ENCODE measurements at regions not wholly inside any gene's neighbourhood (a gene's known extent, or its start where the extent isn't known, plus 50 kb on each side); places are given as distances from the start of the nearest gene placed in this dataset.

- Histone ChIP-seq H3K4me3 (replicated peaks in 1 of 3; ENCODE audit: low read depth in 2 of 3, low read length in 3 of 3) (no peak overlapping the region), H3K9me3 (replicated peaks in 1 of 2; ENCODE audit: control insufficient read depth in 1 of 2, insufficient read depth in 1 of 2, low read length in 2 of 2) (peaks cover 13 to 24% of the 10 kb centered on the region in 2 donors), H3K36me3 (replicated peaks in 1 of 2; ENCODE audit: control insufficient read depth in 1 of 2, insufficient read depth in 2 of 2, low read length in 2 of 2) (no peaks in the 10 kb centered on the region), H3K4me1 (ENCODE audit: control insufficient read depth in 1 of 2, insufficient read depth in 2 of 2, low read length in 2 of 2) (no peaks in the 10 kb centered on the region), H3K79me2 (ENCODE audit: insufficient read depth, low read length) (no peaks in the 10 kb centered on the region), H2AFZ (ENCODE audit: insufficient read depth, low read depth, low read length, poor library complexity, severe bottlenecking) (no peak overlapping the region), H3K27me3 (ENCODE audit: control insufficient read depth in 2 of 2, insufficient read depth in 2 of 2, low read length in 2 of 2) (peaks cover 21 to 40% of the 10 kb centered on the region in 2 donors), H3K9ac (ENCODE audit: insufficient read depth, low read length, poor library complexity, severe bottlenecking) (no peak overlapping the region), H4K20me1 (ENCODE audit: insufficient read depth, low read length) (no peaks in the 10 kb centered on the region), H3K4me2 (replicated peaks; ENCODE audit: extremely low read depth, low read length, poor library complexity, severe bottlenecking) (no peak overlapping the region), H3K27ac (ENCODE audit: low read depth in 1 of 2, low read length in 2 of 2) (no peak overlapping the region)
- intact Hi-C loops (cut with micrococcal nuclease): no loop called here
- DNase-seq: no peak
- no peaks in the 10 kb centered on the region for H3K36me3 Mint-ChIP-seq
- 56% methylated on average over 4 of the region's 6 CpGs for WGBS (ENCODE audit: insufficient coverage)
- H3K4me3 Mint-ChIP-seq: peak overlapping the region in 1 of 2 donors; percentile 73
- TF ChIP-seq, protein P1, sequence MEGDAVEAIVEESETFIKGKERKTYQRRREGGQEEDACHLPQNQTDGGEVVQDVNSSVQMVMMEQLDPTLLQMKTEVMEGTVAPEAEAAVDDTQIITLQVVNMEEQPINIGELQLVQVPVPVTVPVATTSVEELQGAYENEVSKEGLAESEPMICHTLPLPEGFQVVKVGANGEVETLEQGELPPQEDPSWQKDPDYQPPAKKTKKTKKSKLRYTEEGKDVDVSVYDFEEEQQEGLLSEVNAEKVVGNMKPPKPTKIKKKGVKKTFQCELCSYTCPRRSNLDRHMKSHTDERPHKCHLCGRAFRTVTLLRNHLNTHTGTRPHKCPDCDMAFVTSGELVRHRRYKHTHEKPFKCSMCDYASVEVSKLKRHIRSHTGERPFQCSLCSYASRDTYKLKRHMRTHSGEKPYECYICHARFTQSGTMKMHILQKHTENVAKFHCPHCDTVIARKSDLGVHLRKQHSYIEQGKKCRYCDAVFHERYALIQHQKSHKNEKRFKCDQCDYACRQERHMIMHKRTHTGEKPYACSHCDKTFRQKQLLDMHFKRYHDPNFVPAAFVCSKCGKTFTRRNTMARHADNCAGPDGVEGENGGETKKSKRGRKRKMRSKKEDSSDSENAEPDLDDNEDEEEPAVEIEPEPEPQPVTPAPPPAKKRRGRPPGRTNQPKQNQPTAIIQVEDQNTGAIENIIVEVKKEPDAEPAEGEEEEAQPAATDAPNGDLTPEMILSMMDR (IDR thresholded peaks at IDR 0.05): no peak
- H3K27me3 Mint-ChIP-seq (ENCODE audit: low read depth in 3 of 3): peaks cover 37 to 55% (median 49%) of the 10 kb centered on the region in 3 donors
- peaks cover 5 to 23% (median 14%) of the 10 kb centered on the region in 7 donors for H3K9me3 Mint-ChIP-seq
- H3K4me1 Mint-ChIP-seq: no peaks in the 10 kb centered on the region
- H3K27ac Mint-ChIP-seq: no peak overlapping the region
These were observed 164.7 kb downstream of the ACTR3B start for GRCh38 chr7:152924238-152924637.

- Histone ChIP-seq H3K9me3 (replicated peaks in 1 of 2; ENCODE audit: control insufficient read depth in 1 of 2, insufficient read depth in 1 of 2, low read length in 2 of 2) (peaks cover 10 to 17% of the 10 kb centered on the region in 2 donors), H4K20me1 (ENCODE audit: insufficient read depth, low read length) (no peaks in the 10 kb centered on the region), H3K27ac (ENCODE audit: low read depth in 1 of 2, low read length in 2 of 2) (no peak overlapping the region), H3K36me3 (replicated peaks in 1 of 2; ENCODE audit: control insufficient read depth in 1 of 2, insufficient read depth in 2 of 2, low read length in 2 of 2) (no peaks in the 10 kb centered on the region), H3K27me3 (ENCODE audit: control insufficient read depth in 2 of 2, insufficient read depth in 2 of 2, low read length in 2 of 2) (peaks cover 21 to 40% of the 10 kb centered on the region in 2 donors), H2AFZ (ENCODE audit: insufficient read depth, low read depth, low read length, poor library complexity, severe bottlenecking) (no peak overlapping the region), H3K4me2 (replicated peaks; ENCODE audit: extremely low read depth, low read length, poor library complexity, severe bottlenecking) (no peak overlapping the region), H3K4me1 (ENCODE audit: control insufficient read depth in 1 of 2, insufficient read depth in 2 of 2, low read length in 2 of 2) (no peaks in the 10 kb centered on the region), H3K79me2 (ENCODE audit: insufficient read depth, low read length) (no peaks in the 10 kb centered on the region), H3K4me3 (replicated peaks in 1 of 3; ENCODE audit: low read depth in 2 of 3, low read length in 3 of 3) (no peak overlapping the region), H3K9ac (ENCODE audit: insufficient read depth, low read length, poor library complexity, severe bottlenecking) (no peak overlapping the region)
- H3K4me3 Mint-ChIP-seq: peak overlapping the region in 1 of 2 donors; percentile 73
- intact Hi-C loops (cut with micrococcal nuclease): no loop called here
- TF ChIP-seq, protein P1 (IDR thresholded peaks at IDR 0.05): no peak
- no peak for DNase-seq
- no peaks in the 10 kb centered on the region for H3K4me1 Mint-ChIP-seq
- H3K9me3 Mint-ChIP-seq: peaks cover 2 to 19% (median 10%) of the 10 kb centered on the region in 7 donors
- H3K27me3 Mint-ChIP-seq (ENCODE audit: low read depth in 3 of 3): peaks cover 37 to 55% (median 49%) of the 10 kb centered on the region in 3 donors
- no peak overlapping the region for H3K27ac Mint-ChIP-seq
- 19% methylated on average over 32 of the region's 33 CpGs for WGBS (ENCODE audit: insufficient coverage)
- H3K36me3 Mint-ChIP-seq: no peaks in the 10 kb centered on the region
These were observed 165.4 kb downstream of the ACTR3B start for GRCh38 chr7:152924826-152925411.

Measured in CD14-positive monocyte (primary cell).